Nucleus accumbens (tissue), 56 donors: ENCODE measurements at regions not wholly inside any gene's neighbourhood (a gene's known extent, or its start where the extent isn't known, plus 50 kb on each side); places are given as distances from the start of the nearest gene placed in this dataset.

ENCODE experiments used
- DNase-seq, 56 donors: peaks; one replicate each; lab custom pipeline; 2025; lab: John Stamatoyannopoulos, UW

GRCh38 chr7:69334701-69335100 is 263.6 kb upstream of the AUTS2 start:
- no peak for DNase-seq

DNA sequence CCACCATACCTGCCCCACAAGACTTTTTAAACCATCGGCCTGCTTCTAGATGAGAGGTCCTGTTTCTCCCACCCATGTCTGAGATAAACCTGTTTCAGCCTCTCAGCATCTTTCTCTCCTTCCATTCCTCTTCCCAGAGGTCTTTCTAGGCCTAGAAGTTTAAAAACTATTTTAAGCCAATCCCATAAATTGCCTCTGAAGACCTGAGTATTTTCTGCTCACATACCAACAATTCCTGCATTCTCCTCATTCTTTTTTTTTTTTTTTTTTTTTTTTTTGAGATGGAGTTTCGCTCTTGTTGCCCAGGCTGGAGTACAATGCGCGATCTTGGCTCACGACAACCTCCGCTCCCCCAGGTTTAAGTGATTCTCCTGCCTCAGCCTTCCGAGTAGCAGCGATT is 262.9 kb upstream of the AUTS2 start:
- DNase-seq = no peak

- DNase-seq = no peak
Measured at GRCh38 chr7:69336976-69337375, 261.3 kb upstream of the AUTS2 start.

- no peak for DNase-seq
Measured at GRCh38 chr7:69338144-69338543, 260.1 kb upstream of the AUTS2 start.

DNA sequence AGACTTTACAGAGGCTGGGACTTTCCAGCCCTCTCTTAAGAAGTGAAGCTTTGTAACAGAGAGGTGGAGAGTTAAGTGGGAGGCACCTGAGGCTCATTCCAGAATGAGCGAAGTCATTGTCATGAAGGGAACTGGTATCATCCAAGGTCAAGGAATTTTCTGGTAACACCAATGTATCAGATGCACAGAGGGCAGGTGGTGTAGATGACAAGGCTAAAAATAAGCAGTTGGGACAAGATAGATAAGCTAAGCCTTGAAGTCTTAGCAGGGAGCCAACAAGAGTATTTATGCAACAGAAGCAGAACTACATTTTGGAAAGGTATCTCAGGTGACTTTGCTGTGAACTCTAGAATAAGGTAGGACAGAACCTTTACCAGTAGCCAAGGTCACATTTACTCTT is 257.0 kb upstream of the AUTS2 start:
- DNase-seq = no peak

DNA sequence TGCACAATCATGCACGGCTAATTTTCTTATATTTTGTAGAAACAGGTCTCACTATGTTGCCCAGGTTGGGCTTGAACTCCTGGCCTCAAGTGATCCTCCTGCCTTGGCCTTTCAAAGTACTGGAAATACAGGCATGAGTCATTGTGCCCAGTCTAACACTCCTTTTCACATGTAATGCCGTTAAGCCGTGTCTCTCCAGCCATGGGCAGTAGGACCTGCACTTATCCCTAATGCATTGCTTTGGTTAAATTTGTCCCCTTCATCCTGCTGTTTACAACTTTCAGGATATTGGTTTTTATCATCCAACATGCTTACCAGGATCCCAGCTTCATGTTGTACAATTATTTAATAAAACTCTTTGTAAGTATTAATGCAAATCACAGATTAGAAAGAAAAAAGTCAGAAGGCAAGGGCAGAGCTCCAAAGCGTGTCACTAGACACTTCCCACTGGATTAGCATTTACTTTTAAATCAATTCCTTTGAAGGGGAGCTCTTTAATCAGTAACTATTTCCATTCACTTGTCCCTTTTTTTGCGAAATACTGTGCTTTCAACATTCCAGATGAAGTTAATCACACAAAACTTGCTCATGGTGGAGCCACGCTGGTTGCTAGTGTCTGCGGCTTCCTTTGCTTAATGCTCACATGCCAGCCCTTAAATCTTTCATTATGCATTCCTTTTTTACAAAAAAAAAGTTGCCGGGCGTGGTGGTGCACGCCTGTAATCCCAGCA is 256.0 kb upstream of the AUTS2 start:
- no peak for DNase-seq

- no peak for DNase-seq
Measured at GRCh38 chr7:69349291-69349690, 249.0 kb upstream of the AUTS2 start.

DNA sequence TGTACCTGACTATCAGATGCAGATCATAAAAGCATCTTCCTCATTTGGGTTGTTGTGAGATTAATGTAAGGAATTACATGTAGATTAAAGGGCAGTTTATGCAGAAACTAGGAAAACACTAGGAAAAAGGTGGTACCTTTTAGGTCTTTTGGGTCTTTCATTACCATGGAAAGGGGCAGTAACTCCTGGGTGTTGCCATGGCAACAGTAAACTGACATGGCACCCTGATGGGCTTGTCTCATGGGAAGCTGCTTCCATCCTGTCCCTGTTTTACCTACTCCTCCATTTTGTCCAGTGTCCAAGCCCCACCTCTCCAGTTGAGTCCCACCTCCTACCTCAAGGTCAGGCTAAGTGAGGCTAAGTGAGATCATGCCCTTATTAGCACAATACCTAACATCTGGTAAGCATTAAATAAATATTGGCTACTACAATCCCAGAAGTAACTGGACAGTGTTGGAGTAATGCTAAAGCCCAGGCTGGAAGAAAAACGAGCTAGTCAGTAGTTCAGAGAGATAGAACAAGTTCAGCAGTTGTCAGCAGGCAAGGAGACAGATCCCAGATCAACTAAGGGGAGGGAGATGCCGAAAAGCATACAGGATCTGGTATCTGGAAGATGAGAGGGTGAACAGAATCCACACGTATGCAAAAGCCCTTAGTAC is 240.0 kb upstream of the AUTS2 start:
- no peak for DNase-seq

GRCh38 chr7:69359003-69359700 is 239.1 kb upstream of the AUTS2 start:
- no peak for DNase-seq

DNA sequence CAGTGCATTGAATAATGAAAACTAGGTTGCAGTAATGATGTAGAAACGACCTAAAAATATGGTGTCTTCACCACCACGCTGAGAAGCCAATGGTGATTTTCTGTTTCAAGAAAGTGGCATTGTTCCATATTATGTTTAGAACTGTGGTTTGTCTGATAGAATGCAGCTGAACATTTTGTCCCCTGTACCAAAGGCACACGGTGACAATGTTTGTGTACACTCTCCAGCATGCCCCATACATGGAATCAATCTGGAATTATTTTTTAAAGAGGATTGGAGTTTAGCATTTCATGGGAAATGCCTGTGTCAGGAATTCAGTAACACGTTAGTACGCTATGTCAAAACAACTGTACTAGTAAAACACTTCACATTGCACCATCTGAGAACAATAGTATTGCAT is 237.4 kb upstream of the AUTS2 start:
- no peak for DNase-seq

GRCh38 chr7:69363136-69363535 is 235.1 kb upstream of the AUTS2 start:
- no peak for DNase-seq

DNA sequence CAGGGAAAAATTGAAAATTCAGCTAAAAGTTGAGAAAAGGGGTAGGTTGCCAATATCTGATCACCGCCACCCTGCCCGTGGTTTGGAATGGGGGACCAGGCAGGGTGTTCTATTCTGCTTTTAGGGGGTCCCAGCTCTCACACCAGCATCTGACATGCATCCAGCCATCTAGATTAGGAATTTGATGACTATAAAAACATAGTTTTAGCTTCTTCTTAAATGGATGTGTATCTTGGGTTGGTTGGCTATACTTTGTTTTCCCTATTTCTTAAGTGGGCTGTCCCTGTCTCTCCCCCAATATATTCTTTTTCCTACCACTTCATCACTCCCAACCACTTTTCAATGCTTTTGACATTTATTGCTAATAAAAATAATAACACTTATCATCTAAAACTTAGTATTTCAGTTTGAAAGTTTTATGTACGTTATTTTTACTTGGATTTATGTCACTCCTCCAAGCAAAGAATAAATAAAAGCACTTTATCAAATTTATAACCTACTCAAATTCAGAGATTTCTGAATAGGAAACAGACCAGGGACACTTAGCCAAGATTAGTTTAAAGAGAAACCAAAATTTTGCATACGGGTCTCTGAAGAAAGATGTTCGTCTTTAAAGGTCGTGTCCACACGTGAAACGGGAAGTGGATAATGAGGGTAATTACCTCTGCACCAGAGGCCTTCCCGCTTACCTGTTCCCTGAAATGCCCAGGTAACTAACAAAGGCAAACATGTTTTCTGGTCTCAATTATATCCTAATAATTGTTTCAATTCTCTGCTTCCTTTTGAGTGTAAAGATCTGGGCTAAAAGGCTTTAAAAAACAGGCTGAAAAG is 233.2 kb upstream of the AUTS2 start:
- DNase-seq = no peak

GRCh38 chr7:69365651-69366192 is 232.6 kb upstream of the AUTS2 start:
- no peak for DNase-seq

DNA sequence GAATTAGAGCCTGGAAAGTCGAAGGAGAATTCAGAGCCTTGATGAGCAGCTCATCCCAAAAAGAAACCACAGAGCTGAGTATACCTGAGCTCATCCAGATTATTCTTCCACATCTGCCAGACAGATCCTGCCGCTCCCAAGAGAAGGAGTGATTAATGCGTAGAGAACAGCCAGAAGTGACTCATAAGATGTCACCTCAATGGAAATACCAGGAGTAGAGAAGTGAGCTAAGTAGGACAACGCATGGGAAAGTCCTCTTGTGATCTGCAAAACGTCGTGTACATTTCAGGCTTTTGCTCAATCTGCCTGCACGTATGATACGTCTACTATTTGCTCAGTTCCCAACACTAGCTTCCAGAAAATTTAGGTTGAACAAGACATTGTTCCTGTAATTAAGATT is 230.5 kb upstream of the AUTS2 start:
- DNase-seq = peak in 3 of 56 donors; percentile 1 to 10 (median 5)

GRCh38 chr7:69373171-69374043 is 224.9 kb upstream of the AUTS2 start:
- peak in 1 of 56 donors; percentile 1 for DNase-seq

GRCh38 chr7:69374044-69374425 is 224.2 kb upstream of the AUTS2 start:
- DNase-seq = peak in 1 of 56 donors; percentile 1

- no peak for DNase-seq
Measured at GRCh38 chr7:69377191-69377590, 221.1 kb upstream of the AUTS2 start.

- no peak for DNase-seq
Measured at GRCh38 chr7:69388452-69389137, 209.7 kb upstream of the AUTS2 start.

GRCh38 chr7:69389216-69389615 is 209.1 kb upstream of the AUTS2 start:
- DNase-seq = no peak
